ENCODE measurements at regions not wholly inside any gene's neighbourhood (a gene's known extent, or its start where the extent isn't known, plus 50 kb on each side); places are given as distances from the start of the nearest gene placed in this dataset.
"Not testable (repeated sequence)": the region's sequence is repeated elsewhere in the genome, so short reads cannot be mapped to it uniquely, and the experiment has no call there.

- Mint-ChIP-seq H3K36me3 (ENCODE audit: insufficient read depth, unreplicated experiment) (no peaks in the 10 kb centered on the region), H3K27me3 (ENCODE audit: insufficient read depth, unreplicated experiment) (no peaks in the 10 kb centered on the region), H3K9me3 (ENCODE audit: unreplicated experiment) (no peaks in the 10 kb centered on the region), H3K4me3 (ENCODE audit: unreplicated experiment) (no peak overlapping the region), H3K4me1 (ENCODE audit: insufficient read depth, unreplicated experiment) (peaks cover 10% of the 10 kb centered on the region), H3K27ac (ENCODE audit: low read depth, unreplicated experiment) (no peak overlapping the region)
- no TSS peak for BruUV-seq (replicated peaks)
- CTCF ChIA-PET = interaction anchor here (0.7 kb wide), 1 partner anchor 17 kb away, joined by 3 read pairs; no protein-coding TSS in a partner anchor
- no peak for TF ChIP-seq CTCF (IDR thresholded peaks at IDR 0.05; ENCODE audit: unreplicated experiment)
- DNase-seq (ENCODE audit: unreplicated experiment) = no peak
- POLR2A ChIA-PET = no interaction called here
- intact Hi-C loops (cut with micrococcal nuclease) = no loop called here
Measured at GRCh38 chr14:38046160-38046559, 161.5 kb upstream of the SSTR1 start.

GRCh38 chr14:38047195-38047902, 160.4 kb upstream of the SSTR1 start:
- DNase-seq (ENCODE audit: unreplicated experiment) = no peak
- intact Hi-C loops (cut with micrococcal nuclease) = no loop called here
- Mint-ChIP-seq H3K36me3 (ENCODE audit: insufficient read depth, unreplicated experiment) (no peaks in the 10 kb centered on the region), H3K4me3 (ENCODE audit: unreplicated experiment) (no peak overlapping the region), H3K27ac (ENCODE audit: low read depth, unreplicated experiment) (no peak overlapping the region), H3K4me1 (ENCODE audit: insufficient read depth, unreplicated experiment) (peaks cover 8% of the 10 kb centered on the region), H3K27me3 (ENCODE audit: insufficient read depth, unreplicated experiment) (no peaks in the 10 kb centered on the region), H3K9me3 (ENCODE audit: unreplicated experiment) (no peaks in the 10 kb centered on the region)
- ChIA-PET POLR2A (no interaction called here), CTCF (no interaction called here)
- BruUV-seq (replicated peaks) = no TSS peak
- no peak for TF ChIP-seq CTCF (IDR thresholded peaks at IDR 0.05; ENCODE audit: unreplicated experiment)

- Mint-ChIP-seq H3K4me3 (ENCODE audit: unreplicated experiment) (no peak overlapping the region), H3K27me3 (ENCODE audit: insufficient read depth, unreplicated experiment) (no peaks in the 10 kb centered on the region), H3K9me3 (ENCODE audit: unreplicated experiment) (no peaks in the 10 kb centered on the region), H3K27ac (ENCODE audit: low read depth, unreplicated experiment) (no peak overlapping the region), H3K36me3 (ENCODE audit: insufficient read depth, unreplicated experiment) (no peaks in the 10 kb centered on the region), H3K4me1 (ENCODE audit: insufficient read depth, unreplicated experiment) (peaks cover 6% of the 10 kb centered on the region)
- no peak for TF ChIP-seq CTCF (IDR thresholded peaks at IDR 0.05; ENCODE audit: unreplicated experiment)
- CTCF ChIA-PET = no interaction called here
- BruUV-seq (replicated peaks) = no TSS peak
- DNase-seq (ENCODE audit: unreplicated experiment) = no peak
- POLR2A ChIA-PET = interaction anchor here (1.4 to 1.6 kb wide), 2 partner anchors 18 to 21 kb away, joined by 3 to 4 read pairs; no protein-coding TSS in a partner anchor
- intact Hi-C loops (cut with micrococcal nuclease) = no loop called here
Measured at GRCh38 chr14:38053666-38054065, 154.0 kb upstream of the SSTR1 start.

- no peak overlapping the region for H3K27ac Mint-ChIP-seq (ENCODE audit: low read depth, unreplicated experiment)
- intact Hi-C loops (cut with micrococcal nuclease) = no loop called here
- no peak for DNase-seq (ENCODE audit: unreplicated experiment)
- no peak overlapping the region for H3K4me3 Mint-ChIP-seq (ENCODE audit: unreplicated experiment)
- ChIA-PET CTCF (interaction anchor here (0.6 kb wide), 1 partner anchor 19 kb away, joined by 3 read pairs; no protein-coding TSS in a partner anchor), POLR2A (no interaction called here)
- no peaks in the 10 kb centered on the region for H3K36me3 Mint-ChIP-seq (ENCODE audit: insufficient read depth, unreplicated experiment)
- no peak for TF ChIP-seq CTCF (IDR thresholded peaks at IDR 0.05; ENCODE audit: unreplicated experiment)
- no TSS peak for BruUV-seq (replicated peaks)
- peaks cover 6% of the 10 kb centered on the region for H3K9me3 Mint-ChIP-seq (ENCODE audit: unreplicated experiment)
- peaks cover 6% of the 10 kb centered on the region for H3K4me1 Mint-ChIP-seq (ENCODE audit: insufficient read depth, unreplicated experiment)
- H3K27me3 Mint-ChIP-seq (ENCODE audit: insufficient read depth, unreplicated experiment) = no peaks in the 10 kb centered on the region
Measured at GRCh38 chr14:38056270-38056669, 151.4 kb upstream of the SSTR1 start.

- H3K4me1 Mint-ChIP-seq (ENCODE audit: insufficient read depth, unreplicated experiment); DNase-seq (ENCODE audit: unreplicated experiment); intact Hi-C loops (cut with micrococcal nuclease); H3K4me3 Mint-ChIP-seq (ENCODE audit: unreplicated experiment); CTCF ChIA-PET; H3K27me3 Mint-ChIP-seq (ENCODE audit: insufficient read depth, unreplicated experiment); H3K36me3 Mint-ChIP-seq (ENCODE audit: insufficient read depth, unreplicated experiment); H3K27ac Mint-ChIP-seq (ENCODE audit: low read depth, unreplicated experiment); BruUV-seq (replicated peaks): not testable (repeated sequence)
- H3K9me3 Mint-ChIP-seq (ENCODE audit: unreplicated experiment) = peaks cover 14% of the 10 kb centered on the region
- POLR2A ChIA-PET = interaction anchor here (0.6 kb wide), 1 partner anchor 807 kb away, joined by 3 read pairs; no protein-coding TSS in a partner anchor
Measured at GRCh38 chr14:38062223-38062622, 145.5 kb upstream of the SSTR1 start.
